GM18858 (cell line): ENCODE measurements at regions not wholly inside any gene's neighbourhood (a gene's known extent, or its start where the extent isn't known, plus 50 kb on each side); places are given as distances from the start of the nearest gene placed in this dataset.
"Not testable (repeated sequence)": the region's sequence is repeated elsewhere in the genome, so short reads cannot be mapped to it uniquely, and the experiment has no call there.

ENCODE experiments used
- ATAC-seq: cut with Tn5 transposase; IDR thresholded peaks from one replicate; pipeline ENCODE4 v1.9.1; 2021; ENCODE audit not compliant: unreplicated experiment

DNA sequence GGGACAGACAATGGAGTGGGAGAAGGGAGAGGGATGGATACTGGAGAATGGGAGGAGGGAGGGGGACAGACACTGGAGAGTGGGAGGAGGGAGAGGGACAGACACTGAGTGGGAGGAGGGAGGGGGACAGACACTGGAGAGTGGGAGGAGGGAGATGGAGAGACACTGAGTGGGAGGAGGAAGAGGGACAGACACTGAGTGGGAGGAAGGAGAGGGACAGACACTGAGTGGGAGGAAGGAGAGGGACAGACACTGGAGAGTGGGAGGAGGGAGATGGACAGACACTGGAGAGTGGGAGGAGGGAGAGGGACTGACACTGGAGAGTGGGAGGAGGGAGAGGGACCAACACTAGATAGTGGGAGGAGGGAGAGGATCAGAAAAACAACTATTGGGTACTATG, 426.7 kb upstream of the PMFBP1 start:
- ATAC-seq: no peak

DNA sequence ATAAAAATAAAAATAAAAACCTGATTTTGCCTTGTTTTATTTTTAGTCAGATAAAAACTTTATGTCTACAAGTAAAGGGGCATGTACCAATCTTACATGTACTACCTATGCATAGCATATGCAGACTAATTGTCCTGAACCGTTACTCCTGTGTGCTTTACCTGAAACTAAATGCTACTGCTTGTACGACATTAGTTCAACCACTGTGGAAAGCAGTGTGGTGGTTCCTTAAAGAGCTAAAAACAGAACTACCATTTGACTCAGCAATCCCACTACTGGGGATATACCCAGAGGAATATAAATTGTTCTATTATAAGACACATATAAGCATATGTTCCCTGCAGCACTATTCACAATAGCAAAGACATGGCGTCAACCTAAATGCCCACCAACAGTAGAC, 426.0 kb upstream of the PMFBP1 start:
- no peak for ATAC-seq

DNA sequence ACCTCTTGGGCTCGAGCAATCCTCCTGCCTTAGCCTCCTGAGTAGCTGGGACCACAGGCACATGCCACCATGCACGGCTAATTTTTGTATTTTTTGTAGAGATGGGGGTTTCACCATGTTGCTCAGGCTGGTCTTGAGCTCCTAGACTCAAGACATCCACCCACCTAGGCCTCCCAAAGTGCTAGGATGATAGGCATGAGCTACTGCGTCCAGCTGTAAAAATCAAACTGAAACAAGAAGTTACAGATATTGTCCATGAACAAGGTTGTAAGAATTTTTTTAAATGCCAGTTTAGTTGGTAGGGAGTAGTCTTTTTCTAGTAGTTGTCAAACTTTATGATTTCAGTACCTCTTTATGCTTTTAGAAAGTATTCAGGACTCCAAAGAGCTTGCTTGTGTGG, 424.4 kb upstream of the PMFBP1 start:
- ATAC-seq: no peak

DNA sequence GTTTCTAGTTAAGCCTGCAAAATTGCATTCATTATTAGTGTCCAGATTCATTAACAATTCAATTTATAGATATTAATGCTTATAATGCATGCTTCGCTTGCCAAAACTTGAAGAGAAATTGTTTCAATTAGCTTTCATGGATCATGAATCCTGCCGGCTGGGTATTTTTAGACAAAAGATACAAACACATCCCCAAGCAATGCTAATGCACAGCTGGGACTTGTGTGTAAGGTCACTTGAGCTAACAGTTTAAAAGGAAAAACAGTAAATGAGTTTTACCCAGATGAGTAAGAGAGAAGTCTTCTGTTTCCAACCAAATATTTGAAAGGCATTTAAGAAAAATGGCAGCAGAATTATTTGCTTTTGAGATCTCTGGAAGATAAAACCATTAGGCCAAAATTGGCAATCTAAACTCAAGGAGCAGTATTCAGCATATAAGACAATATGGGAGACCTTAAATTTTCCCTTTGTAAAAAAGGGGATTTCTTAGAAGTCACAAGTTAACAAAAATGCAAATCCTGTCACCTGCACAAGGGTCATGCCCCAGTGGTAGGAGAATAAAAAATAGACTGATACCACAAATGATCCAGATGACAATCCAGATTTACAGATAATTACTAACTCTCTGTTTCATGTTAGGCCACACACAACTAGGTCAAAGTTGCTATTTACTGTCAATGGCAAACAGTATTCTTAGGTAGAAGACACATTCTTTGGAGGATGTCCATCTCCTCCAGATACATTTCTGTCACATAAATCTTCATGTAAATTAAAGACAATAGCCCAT, 418.4 kb upstream of the PMFBP1 start:
- ATAC-seq: peak; percentile 76

DNA sequence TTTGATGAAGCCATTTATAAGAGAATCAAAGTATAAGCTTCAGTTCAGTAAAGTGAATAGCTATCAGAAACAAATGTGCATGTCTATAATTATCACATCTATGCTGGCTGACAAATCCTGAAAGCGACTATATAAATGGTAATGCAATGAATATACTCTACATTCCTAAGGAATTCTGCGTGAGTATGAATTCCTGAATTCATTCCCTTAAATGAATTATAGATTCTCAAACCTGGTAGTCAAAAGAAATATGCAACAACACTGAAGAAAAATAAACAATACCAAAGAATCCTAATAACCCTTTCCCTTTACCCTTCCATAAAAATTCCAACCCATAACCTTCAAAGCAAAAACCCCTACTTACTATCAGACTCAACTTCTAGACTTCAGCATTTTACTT, 416.6 kb upstream of the PMFBP1 start:
- no peak for ATAC-seq

DNA sequence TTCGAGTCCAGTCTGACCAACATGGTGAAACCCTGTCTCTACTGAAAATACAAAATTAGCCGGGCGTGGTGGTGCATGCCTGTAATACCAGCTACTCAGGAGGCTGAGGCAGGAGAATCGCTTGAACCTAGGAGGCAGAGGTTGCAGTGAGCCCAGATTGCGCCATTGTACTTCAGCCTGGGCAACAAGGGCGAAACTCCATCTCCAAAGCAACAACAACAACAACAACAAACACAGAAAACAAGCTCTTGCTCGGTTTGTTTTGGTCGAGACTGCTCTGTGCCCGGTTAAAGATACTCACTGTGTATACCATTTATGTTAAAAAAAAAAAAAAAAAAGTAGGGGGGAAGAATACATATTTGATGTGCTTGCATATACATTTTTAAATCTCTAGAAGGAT, 406.1 kb upstream of the PMFBP1 start:
- ATAC-seq: not testable (repeated sequence)

DNA sequence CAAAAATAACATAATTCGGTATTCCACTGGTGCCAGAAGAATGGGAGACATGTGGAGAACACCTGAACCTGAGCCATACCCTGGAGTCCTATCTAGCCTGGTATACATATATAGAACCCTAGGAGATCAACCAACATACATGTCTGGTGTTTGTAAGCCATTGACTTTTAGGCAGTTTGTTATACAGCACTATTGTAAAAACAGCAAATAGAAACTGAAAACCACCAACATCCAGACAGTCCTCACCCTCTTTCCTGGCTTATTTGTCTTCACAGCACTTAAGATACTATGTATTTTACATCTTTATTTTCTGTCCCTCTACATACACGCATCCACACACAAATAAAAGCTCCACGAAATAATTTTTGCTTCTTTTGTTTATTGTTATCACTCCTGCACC, 404.2 kb upstream of the PMFBP1 start:
- no peak for ATAC-seq

DNA sequence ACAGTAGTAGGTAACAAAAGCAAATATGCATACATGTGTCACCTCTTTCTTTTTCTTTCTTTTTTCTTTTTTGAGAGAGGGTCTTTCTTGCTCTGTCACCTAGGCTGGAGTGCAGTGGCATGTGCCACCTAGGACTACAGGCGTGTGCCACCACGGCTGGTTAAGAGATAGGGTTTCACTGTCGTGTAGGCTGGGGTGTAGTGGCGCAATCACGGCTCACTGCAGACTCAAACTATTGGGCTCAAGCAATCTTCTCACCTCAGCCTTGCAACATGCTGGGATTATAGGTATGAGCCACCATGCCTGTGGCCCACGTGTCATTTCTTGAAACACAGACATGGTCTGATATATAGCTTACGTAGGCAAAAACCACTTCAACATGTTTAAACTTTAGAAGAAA, 397.7 kb upstream of the PMFBP1 start:
- no peak for ATAC-seq

DNA sequence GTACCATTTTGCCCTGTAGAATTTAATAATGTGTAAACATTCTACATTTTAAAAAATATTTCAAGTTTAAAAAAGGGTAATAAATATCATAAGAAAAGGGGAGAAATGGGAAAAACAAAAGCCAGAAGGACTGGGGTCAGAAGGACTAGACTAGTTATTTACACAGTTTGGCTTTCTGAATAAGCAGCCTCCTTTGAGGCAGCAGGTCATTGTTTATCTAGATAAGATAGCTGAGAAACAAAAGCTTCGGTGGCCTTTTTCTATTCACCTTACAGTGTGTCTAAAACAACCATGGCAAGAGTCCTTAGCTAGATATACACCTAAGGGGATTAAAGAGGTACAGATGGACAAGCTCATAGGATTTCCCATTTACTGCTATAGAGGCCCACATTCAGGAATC, 396.5 kb upstream of the PMFBP1 start:
- no peak for ATAC-seq

DNA sequence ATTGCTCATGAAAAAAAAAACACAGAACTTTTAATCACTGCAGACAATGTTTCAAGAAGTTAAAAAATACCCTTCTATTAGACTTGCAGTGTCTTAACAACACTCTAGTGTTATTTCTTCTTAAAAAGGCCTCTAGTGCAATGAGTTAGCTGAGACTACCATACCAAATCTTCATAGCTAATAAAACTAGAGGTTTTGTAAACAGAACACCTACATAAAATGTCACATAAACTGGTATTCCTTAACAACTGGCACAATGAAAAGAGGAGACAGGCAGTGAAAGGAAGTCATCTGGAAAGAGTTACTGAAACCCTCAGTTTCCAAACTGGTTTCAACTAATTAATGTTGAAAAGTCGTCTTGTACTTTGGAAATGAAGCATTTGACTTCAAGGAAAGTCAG, 394.2 kb upstream of the PMFBP1 start:
- no peak for ATAC-seq

DNA sequence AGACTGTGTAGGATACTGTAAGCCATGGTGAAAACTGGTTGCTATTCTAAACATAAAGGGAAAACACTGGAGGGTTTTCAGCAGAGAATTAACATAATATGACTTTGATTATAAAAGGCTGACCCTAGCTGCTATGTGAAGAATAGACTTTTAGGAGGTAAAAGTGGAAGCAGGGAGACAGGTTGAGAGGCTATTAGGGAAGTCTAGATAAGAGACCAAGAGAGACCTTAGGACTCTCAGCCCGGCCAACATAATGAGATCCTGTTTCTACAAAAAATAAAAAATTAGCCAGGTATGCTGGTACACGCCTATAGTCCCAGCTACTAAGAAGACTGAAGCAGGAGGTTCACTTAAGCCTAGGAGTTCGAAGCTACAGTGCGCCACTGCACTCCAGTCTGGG, 393.2 kb upstream of the PMFBP1 start:
- no peak for ATAC-seq

DNA sequence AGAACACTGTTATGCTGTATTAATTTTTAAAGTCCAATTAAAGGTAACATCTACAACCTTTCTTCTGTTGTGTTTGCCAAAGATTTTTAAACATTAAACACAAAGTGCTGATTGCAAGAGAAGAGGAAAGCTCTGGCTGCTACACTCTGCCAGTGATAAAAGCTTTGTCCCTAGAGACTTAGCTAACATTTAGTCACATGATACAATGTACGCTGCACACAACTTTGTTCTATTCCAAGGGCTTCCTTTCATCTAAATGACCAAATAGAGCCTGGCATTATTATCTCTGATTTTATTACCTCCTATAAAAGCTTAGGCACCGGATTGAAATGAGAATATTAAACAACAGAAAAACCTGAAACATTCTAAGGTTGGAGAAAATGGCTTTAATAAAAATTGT, 388.7 kb upstream of the PMFBP1 start:
- ATAC-seq: no peak

DNA sequence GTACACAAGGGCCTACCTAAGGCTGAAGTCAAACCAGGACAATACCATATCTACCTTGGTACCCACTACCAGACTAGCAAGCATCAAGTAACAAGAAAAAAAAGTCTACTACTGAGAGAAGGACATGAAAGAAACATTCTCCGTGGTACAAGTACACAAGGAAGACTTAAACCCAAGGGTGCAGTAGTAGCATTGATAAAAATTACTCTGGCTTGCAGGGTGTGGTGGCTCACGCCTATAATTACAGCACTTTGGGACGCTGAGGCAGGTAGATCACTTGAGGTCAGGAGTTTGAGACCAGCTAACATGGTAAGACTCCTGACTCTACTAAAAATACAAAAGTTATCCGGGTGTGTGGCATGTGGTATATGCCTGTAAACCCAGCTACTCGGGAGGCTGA, 386.5 kb upstream of the PMFBP1 start:
- ATAC-seq: no peak

DNA sequence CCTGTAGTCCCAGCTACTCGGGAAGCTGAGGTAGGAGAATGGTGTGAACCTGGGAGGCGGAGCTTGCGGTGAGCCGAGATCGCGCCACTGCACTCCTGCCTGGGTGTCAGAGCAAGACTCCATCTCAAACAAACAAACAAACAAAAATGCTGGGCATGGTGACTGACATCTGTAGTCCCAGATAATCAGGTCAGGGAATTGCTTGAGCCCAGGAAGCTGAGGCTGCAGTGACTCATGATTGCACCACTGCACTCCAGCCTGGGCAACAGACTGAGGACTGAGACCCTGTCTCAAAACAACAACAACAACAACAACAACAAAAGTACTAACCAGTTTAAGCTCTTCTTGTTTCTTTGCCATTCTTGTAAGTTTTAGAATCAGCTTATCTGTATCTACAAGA, 383.0 kb upstream of the PMFBP1 start:
- no peak for ATAC-seq

DNA sequence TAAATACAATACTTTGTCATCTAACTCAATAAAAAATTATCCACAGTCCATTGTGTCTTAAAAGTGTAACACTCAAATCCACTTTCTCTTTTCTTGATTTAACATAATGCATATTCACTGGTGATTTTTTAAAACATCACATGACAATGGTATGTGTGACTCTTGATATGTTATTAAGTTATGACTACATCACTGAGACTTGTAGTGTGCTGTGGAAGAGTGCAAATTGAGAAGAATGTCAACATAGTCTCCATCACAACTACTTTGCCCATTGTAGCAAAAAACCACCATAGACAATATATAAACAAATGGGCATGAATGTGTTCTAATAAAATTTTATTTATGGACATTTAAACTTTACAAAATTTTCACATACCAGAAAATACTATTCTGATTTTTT, 380.7 kb upstream of the PMFBP1 start:
- no peak for ATAC-seq

DNA sequence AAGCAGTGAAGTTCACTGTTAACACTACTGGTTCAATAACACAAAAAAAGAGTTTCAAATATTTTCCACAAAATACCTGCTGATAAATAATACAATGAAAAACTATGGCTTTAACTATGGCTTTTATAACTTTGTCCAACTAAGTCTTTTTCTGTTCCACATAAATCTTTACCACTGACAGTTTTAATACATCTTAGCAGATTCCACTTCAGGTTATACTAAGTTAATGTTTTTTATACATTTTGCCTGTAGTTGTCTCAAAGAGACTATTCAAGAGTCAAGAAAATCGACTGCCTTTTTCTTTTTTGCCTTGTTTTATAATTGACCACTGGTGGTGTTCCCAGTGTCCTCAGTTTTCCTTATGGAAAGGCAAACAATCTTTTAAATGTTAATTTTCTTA, 379.7 kb upstream of the PMFBP1 start:
- ATAC-seq: no peak

DNA sequence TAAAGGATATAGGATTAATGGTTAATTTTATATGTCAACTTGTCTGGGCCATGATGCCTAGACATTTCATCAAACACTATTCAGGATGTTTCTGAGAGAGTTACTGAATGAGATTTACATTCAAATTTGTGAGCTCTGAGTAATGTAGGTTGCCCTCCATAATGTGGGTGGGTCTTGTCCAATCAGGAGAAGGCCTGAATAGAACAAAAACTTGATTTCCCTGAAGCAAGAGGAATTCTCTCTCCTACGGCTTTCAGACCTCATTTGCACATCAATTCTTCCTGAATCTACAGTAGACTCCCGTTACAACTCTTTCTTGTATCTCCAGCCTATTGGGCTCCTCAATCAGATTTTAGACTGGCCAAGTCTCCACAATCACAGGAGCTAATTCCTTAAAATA, 377.9 kb upstream of the PMFBP1 start:
- no peak for ATAC-seq

DNA sequence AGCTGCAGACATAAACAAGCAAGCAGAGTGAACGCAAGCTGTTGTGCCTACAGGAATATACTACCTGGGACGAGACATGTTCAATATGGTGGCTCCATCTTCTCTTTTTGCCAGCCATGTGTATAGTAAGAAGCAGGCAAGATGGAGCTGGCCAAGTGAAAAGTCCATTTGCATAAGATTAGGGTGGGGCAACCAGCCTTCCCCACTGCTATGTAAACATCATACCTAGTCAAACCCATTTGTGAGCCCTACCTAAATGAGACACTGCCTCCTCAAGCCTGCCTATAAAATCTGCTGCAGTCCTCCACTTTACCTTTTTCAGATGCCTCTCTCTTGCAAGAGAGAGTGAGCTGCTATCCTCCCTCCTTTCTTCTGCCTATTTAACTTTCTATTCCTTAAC, 370.1 kb upstream of the PMFBP1 start:
- ATAC-seq: no peak

DNA sequence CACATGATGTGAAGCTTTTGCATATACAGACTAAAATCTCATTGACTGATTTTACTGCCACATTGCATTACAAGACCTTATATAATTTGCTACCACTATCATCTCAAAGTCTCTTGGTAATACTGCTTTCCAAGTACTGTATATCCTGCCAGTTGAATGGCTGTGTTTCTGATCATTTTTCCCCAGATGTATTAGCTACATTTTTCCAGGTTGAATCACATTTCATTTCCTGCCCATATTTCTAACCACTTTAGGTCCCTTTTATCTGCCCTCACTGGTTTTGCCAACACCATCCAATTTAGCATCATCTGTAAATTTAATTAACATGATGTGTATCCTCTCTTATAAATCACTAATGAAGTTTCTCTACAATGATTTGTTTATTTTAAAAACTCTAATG, 365.7 kb upstream of the PMFBP1 start:
- ATAC-seq: no peak

DNA sequence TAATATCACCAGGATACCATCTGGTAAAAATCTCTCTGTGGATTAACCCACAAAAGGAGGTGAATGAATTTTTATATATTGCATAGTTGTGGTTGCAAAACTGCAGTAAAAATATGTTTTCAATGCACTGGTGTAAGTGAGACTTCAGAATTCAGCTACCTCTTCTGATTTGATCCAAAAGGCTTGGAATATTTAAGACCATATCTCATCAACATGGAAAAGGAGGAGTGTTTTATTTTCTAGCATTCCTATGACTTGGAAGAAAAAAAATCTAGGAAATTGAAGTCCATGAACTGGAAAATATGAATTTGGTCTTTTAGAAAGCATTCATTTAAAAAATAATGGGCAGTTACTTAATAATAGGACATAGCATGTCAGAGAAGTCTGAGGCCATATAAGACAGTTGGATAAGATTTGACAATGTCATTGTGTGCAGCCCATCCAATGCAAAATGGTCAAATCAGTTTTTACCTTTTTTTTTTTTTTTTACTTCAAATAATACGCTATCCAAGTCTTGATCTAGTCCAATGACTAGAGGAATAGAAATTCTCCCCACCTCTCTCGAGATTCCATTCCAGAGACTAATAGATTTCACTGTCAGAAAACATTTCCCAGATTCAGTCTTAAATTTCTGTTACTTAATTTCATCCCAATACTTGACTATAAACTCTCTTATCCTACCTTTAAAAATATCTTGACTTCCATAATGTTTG, 364.9 kb upstream of the PMFBP1 start:
- no peak for ATAC-seq

DNA sequence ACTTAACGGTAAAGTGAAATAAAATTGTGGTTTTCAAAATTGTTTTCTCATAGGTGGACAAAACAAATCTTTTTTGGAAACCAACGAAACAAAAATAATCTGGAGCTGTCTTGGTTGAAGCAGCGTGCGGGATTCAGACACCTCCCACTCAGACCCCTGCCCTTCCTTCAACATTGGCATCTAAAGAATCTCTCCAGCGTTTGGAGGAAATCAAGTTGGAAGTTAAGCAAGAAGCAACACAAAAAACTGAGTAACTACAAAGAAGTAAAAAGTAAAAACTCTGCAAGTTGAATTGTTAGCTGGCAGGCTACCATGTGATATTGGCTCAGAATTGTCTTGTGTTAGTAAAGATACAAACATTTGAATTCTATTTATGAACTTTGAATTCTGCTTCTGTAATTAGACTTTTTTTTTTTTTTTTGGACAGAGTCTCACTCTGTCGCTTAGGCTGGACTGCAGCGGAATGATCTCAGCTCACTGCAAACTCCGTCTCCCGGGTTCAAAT, 361.0 kb upstream of the PMFBP1 start:
- no peak for ATAC-seq

DNA sequence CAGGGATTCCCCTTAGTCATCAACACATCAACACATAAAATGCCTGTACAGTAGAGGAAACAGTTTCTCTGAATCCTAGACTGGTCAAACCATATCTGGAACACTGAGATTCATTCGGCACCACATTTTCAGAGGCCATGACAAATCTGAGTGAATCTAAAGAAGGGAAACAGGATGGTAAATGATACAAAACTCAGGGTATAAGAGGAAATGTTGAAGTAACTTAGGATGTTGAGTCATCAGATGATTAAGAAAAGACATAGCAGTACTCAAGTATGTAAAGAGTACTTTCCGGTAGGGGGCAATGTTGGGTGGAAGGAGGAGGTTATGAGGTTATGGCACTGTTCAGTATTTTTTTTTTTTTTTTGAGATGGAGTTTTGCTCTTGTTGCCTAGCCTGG, 358.5 kb upstream of the PMFBP1 start:
- ATAC-seq: no peak

DNA sequence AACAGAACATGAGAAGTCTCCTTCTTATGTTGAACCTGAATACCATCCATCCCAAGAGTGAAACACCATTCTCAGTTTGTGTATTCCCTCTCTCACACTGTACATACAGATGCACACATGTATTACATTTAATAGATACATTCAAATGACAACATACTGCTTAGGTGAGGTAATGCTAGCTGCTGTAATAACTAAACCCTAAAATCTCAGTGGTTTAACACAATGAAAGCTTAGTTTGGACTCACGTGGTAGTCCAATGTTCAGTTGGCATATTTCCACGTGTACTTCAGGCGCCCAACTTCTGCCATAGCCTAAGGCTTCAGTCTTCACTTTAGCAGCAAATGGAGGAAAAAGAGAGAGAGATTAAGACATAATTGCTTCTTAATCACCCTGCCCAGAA, 351.1 kb upstream of the PMFBP1 start:
- ATAC-seq: no peak
